ENCODE measurements at regions not wholly inside any gene's neighbourhood (a gene's known extent, or its start where the extent isn't known, plus 50 kb on each side); places are given as distances from the start of the nearest gene placed in this dataset.

DNA sequence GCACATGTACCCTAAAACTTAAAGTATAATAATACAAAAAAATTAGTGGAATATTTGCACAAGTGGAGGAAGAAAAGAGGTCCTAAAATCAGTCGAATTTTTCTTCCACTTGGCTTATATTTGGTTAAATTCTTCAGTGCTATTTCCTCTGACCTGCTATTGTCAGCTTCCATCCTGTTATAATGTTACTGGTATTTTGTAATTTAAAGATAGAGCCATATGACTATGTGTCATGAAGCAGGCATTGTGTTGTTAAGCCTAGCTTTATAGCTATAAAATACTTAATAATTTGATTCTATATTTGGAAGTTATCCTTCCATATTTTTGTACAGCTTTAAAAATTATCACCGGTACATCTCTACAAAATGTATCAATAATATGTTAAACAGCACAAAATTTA is 455.9 kb upstream of the MARCKS start:
- DNase-seq (ENCODE audit: low spot score): no peak

DNA sequence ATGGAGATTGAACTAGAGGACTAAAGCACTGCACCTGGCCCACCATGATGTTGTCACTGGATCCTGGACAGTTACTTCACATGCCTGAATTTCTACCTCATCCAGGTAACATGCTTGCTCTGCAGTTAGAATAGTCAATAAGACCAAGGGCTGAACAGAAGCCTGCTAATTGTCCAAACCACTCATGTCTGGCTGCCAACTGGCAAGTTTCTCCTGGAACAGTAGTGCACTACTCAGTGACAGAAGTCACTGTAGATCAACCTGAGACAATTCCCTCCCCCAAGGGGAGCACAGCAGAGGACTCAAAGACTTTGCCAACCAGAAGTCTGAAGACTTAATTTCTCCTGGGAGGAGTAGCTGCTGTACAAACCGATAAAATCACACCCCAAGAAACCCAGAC is 454.6 kb upstream of the MARCKS start:
- no peak for DNase-seq (ENCODE audit: low spot score)

DNA sequence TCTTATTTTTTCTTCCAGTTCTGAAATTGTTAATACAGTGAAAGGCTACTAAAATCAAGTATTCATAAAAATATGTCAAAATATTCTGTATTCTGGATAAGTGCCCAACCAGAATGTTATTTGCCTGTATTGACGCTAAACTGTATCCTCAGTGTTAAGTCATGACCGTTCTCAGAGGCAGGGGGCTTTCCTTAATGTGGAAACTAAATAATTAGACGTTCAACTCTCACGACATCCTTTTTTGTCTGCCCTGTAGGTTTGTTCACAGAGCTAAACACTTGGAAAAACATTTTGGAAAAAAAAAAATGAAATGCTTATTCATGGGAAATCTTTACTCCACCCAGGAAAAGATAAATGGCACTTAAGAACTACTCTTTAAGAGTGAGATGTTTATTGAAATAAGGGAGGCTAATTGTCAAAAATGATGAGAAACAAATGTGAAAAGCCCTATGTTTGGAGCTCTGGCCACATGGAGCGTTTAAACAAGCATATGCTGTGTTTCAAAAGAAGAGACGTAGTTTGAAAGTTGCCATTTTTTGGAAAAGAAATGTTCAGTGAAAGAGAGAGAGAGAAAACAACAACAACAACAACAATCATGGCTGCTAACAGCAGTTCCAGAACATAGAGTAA is 453.1 kb upstream of the MARCKS start:
- DNase-seq (ENCODE audit: low spot score): no peak

DNA sequence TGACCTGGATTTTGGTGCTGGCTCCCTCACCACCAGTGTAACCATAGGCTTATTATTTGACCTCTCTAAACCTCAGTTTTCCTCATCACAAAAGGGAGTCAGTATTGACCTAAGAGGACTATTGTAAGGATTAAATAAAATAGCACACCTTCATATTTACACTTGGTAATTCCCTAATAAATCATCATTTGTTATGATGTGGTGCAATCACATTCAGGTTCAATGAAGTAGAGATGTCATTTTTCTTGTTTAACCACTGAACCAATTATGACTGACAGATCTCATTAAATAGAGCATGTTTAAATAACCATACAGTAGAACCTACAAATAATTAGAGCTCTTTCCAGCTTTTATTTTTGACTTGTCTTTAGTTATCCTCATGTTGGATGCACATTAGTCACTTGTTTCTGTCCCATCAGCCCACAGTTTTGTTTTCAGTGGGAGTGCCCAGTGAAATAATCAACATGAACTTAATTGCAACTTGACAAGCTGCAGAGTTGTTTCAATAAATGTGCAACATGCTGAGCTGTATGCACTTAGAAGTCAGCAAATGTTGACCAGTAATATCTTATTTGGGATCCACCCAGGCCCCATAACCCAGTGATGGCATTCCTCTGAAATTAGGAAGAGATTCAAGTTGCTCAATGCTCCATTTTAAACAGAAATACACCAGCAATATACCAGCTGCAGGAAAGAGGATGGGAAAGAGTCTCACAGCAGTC is 451.7 kb upstream of the MARCKS start:
- DNase-seq (ENCODE audit: low spot score): no peak

DNA sequence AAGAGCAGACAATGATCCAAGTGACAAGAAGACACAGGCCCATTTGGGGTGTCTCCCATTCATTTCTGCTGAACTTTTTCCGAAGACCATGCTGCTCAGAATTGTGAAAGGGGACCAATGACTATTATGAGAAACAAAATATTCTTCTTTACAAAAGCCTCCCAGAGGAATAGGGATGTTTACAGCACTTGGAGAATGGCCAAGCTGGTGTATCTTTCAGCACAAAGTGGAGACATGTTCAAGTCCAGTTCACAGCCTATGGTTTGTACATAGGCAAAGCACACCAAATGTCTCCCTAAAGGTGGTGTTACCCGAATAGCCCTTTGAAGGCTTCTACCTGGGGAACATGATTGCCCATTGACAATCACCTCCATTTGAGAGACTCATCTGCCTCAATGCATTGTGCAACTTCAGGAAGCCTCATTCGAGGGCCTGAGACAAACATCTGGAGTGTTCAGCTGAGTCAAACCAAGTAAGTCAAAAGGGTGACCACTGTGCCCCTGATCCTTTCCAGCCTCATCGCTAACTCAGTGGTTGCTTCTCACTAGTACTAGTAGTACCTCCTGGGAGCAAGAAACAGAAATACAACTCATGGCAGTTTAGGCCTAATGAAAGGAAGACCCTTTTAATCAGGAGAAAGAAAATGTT is 451.0 kb upstream of the MARCKS start:
- DNase-seq (ENCODE audit: low spot score): no peak

DNA sequence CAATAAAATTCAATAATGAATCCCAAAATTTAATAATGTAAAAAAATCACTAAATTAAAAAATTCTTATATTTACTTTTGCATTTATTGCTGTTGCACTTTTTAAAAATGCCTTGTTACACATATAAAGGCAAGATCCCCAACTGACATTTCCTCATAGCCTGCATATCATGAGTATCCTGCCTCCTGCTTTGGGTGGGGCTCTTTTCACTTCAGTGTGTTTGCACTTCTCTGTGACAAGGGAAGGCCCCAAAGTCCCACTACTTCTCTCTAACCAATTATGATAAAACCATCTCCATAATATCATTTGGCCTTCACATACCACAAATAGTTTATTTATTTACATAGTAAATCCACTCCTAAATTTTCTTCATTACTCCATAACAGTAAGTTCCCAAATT is 446.1 kb upstream of the MARCKS start:
- no peak for DNase-seq (ENCODE audit: low spot score)

DNA sequence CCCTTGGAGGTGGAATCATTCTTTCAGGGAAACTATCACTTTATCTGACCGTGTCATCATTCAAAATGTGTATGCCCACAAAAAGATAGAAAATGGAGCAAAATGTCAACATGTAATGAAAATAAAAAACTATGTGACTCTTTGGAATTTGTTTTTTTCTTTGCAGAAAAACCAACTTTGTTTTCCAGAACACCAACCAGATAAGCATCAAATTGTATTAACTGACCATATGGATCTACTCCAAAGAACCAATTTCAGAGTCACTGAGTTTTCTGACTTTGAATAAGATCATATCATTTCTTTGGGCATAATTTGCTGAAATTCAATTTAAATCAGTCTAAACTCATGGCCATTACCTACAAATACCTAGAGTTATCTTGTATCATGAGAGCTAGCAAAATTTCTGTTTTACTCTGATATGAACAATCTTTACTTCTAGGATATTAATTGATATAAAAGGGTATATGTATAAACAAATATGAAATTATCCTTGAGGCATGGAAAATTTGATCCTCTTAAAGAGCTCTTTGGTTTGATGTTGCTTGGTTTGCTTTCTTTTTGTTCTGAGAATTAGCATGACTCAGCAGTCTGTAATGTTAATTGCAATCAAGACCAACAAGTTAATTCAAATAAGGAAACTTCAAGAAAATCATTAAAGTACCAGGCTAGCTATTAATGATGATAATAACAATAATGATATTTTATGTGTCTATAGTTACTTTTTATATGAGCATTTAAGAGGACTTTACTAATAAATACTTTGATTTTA is 444.4 kb upstream of the MARCKS start:
- no peak for DNase-seq (ENCODE audit: low spot score)

DNA sequence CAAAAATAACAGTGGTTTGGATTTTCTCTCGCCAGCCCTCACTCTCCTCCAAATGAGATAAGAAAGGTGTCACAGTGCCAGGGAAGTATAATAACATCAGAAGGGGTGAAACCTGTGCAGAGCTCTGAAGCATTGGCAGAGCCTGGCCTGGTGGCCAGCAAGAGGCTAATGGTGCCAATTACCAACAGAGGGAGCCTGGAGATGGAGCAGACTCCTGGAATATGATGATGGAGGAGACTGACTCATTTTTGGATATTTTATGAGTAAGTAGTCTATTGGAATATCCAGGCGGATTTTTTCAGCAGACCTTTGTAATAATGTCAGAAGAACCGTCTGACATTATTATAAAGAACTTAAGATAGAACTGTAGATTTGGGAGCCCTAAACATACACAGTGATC is 442.6 kb upstream of the MARCKS start:
- DNase-seq (ENCODE audit: low spot score): no peak

DNA sequence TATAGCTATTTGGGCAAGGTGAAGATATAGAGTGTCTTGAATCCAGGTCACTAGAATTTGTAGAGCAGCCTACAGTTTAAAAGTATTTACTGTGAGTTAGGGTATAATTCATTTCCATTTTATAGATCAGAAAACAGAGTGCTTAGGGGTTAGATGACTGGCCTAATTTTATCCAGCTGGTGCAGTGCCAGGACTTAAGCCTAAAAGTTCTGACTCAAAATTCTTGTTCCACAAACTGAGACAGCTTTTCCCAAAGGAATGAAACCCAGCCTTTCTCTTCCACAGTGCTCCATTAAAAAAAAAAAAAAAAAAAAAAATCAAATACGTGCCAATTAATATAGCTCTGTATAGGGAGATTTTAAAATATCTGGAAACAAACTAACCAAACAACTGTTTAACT is 441.0 kb upstream of the MARCKS start:
- no peak for DNase-seq (ENCODE audit: low spot score)

DNA sequence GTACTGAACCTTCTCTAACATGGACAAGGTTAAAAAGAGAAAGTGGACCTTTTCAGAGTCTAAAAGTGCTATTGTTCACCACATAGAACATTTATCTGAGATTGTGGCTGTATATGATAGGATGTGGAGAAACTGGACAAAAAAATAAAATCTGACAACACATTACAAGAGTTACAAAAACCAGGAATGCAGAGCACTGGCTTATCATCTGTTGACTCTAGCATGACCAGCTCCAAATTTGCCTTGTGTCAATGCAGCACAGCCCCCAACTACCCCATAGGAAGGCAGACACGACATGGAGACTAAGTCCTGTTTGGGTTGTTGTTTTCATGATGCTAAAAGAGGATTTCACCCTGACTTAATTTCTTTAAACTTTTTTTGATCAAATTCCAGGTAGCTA is 436.9 kb upstream of the MARCKS start:
- DNase-seq (ENCODE audit: low spot score): no peak

DNA sequence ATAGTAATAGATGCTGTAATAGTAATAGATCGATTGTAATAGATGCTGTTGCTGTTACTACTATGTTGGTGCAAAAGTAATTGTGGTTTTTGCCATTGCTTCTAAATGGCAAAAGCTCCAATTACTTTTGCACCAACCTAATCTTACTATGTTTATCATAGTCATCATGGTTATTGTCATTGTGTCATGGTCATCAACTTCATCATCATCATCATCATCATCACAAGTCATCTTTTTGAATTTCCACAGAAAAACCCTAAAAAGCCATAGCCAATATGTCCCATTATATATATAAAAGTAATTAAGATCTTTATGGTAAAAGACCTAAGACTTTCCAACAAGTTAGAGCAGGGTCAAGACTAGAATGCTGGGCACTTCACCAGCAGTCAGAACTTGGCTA is 435.1 kb upstream of the MARCKS start:
- DNase-seq (ENCODE audit: low spot score): no peak

DNA sequence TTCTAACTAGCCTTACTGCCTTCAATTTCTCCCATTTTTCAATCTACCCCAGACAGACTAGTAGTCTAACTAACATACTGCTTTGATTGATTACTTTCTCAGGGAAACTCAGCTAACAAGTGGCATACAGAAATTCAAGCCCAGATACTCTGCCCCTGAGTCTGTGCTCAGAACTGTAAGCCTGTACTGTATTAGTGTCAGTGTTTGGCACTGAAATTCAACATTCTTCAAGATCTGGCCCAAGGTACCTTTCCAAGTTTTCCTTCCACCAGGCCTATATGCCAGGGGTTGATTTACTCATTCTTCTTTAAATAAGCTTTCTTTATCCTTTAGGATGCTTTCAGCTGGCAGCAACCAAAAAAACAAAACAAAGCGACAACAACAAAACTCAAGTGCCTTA is 433.2 kb upstream of the MARCKS start:
- no peak for DNase-seq (ENCODE audit: low spot score)

DNA sequence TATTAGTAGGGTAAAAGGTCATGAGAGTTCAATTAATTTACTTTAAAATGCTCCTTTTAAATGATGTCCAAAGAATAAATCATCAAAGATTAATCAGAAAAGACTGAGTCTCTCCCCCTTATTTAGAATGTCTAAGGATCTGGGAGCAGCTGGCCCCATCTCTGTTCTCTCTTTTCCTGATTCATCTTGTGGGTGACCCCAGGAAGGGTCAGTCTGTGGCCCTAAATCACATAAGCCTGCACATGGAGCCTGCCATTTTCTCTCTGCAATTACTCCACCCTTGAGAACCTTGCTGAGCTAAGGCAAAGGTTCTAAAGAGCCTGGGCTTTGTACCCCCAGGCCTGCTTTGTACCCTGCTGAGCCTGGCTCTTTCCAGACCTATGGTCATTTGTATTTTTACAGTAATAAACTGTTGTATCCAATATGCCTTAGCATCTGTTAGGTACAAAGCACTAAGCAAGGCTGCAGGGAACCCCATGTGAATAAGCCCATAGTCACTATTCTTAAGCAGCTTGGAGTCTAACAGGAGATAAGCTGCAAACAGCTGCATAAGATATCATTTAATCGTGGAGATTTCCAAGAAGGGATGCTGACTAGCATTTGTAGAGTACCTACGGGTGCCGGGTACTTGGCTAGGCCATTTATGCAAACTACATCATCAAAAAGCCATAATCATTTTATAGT is 431.0 kb upstream of the MARCKS start:
- DNase-seq (ENCODE audit: low spot score): no peak

DNA sequence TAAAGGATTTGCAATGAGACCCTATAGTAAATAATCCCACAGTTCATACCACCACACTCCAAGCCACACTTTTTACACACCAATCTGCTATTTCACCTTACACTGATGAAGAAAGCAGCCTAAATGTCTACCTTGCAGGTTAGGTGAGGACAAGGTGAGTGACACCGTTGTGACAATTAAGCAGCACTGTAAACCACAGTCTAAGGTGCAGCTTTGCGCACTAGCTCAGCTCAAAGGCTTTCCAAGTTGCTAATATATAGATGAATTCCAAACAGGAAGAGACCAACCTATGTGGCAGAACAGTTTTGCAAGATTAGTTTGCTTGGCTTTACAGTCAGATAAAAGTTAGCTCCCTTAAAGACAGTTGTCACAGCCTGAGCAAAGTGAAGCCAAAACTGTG is 429.5 kb upstream of the MARCKS start:
- DNase-seq (ENCODE audit: low spot score): no peak

DNA sequence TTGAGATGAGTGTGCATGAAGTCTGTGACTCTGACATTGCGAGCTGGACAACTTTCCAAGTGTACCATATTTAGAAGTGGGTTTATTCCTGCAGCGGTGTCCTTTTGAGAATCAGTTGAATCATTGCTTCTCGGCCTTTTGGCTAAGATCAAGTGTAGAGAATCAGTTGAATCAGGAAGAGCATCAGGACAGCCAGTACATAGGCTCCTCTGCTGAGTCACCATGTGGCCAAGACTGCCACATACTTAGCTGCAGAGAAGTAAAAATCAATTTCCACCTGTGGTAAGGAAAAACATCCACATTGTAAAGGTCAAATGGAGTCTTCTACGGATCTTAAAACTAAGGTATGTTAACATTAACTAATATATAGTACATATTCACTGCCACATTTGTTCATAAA is 428.4 kb upstream of the MARCKS start:
- no peak for DNase-seq (ENCODE audit: low spot score)

DNA sequence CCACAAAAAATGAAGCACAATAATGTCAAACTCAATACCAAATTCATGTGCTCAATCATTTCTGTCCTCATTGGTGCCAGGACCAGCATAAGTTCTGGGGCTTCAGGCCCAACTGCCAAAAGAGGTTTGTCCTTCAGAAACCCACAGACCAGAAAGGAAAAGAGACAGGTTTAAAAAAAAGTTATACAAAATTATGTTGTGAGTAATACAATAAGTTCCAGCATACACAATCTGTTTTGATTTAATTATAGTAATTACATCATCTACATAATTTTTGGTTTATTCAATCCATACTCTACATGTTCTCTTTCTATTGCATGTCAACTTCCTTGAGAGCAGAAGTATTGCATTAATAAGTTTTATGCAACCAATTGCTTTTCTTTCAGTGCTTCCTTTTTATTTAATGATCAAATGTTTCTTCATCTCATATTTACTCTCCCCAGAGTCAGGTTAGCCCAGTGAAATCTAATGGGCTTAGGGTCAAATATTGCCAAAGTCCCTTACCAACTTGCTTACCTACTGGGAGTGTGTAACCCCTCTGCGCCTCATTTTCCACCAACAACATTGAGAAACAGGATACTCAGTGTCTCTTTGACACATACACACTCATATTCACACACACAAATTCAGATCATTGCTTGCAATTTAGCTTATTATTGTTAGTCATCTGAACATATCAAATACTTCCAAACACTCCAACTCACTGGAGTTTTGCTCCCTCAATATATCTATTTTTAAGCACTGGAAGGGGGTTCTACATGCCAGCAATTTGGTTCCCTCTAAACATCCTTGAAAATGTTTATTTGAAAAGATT is 424.4 kb upstream of the MARCKS start:
- DNase-seq (ENCODE audit: low spot score): no peak

DNA sequence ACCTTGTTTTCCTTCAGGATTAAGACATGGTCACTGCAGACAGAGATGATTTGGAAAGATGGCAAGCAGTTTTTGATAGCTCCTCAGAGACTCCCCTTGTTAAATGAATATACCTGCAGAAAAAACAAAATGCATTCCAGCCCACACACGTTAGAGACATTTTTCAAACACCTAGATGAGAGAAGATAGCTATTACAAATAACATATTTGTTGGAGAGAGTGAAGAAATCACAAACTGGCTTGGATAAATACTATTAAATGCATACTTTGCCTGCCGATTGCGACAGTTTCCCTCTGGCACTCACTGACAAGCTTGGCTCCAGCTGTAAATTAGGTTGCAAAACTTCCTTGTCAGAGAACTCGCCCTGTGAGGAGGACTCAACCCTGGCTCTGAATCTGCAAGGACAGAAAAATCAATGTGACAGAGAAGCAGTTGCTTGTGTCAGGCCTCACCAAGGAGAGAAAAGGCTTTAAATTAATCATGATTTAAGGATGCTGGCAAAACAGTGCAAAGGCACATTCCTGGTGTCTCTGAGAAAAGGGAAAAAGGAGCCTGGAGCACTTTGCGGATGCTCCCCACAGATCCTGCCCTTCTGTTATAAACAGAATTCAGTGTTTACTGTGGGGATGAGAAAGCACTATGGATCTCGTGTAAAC is 423.7 kb upstream of the MARCKS start:
- DNase-seq (ENCODE audit: low spot score): no peak

DNA sequence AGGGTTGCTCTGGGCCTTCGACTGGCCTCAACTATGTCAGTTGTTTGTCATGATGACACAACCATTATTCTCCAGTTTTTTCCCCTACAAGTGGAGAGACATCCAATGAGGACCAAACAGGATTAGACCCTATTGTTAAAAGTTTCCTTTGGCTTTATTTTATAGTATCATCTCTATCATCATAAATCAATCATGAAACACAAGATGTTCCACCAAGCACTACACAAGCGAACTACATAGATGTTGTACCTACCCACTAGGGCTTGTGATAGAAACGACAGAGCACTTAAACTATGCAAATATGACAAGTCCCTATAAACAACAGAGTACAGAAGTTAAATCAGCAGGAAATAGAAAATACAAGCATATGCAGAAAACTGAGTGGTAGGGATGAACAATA is 422.5 kb upstream of the MARCKS start:
- DNase-seq (ENCODE audit: low spot score): no peak

DNA sequence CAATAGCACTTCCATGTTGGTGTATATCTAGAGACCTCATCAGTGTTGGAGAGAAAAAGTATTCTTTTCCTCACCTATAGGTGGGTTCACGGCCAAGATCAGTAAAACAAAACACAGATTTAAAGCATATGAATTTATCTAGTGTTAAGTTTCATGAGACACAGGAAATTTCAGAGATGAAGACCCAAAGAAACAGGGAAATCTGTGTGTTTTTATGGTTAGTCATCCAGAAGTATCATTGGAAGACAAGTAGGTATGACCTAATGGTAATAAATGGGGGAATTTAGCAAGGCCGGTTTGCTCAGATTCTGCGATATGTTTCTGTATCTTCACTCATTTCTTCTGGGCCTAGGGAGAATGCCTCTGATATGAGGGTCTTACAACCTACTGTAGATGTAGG is 419.6 kb upstream of the MARCKS start:
- DNase-seq (ENCODE audit: low spot score): no peak

DNA sequence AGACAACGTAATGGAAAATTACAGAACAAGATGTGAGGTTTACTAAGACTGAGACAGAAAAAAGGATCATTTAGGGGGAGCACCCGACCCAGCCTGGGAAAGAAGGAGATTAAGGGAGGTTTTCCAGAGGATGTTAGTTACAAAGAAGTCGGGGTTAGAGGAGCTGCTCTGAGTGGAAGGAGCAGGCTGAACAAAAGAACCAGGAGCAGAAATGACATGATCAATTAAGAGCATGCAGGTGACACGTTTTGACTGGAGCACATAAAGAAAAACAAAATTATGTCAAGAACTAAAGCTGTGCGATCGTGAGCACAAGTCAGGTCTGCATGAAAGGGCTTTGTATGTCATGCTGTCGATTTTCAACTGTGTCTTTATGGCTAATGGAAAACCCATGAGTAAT is 417.3 kb upstream of the MARCKS start:
- no peak for DNase-seq (ENCODE audit: low spot score)
